WTC11 (cell line): ENCODE measurements at regions not wholly inside any gene's neighbourhood (a gene's known extent, or its start where the extent isn't known, plus 50 kb on each side); places are given as distances from the start of the nearest gene placed in this dataset.

Experiments
- ATAC-seq: fragments of 200-7000 bp; cut with Tn5 transposase; 2 replicates; pipeline ENCODE4 v1.10.0; 2021; ENCODE audit warnings: mild to moderate bottlenecking, moderate library complexity
- CTCF ChIA-PET: fragments of 300-600 bp; sonication (Branson Sonifier 250); formaldehyde crosslinking; loops from one replicate; lab custom pipeline; 2021; ENCODE audit warnings: antibody characterized with exemption; lab: Charles Lee
- POLR2A ChIA-PET: fragments of 350-600 bp; sonication (Branson Sonifier 250); formaldehyde crosslinking; loops from one replicate; lab custom pipeline; 2021; ENCODE audit warnings: antibody characterized with exemption; lab: Charles Lee
- DNase-seq: peaks from one replicate; pipeline ENCODE4 v3.0.0; 2021; ENCODE audit warnings: low spot score
- H3K27ac Mint-ChIP-seq: 2 replicates; pipeline ENCODE4 v1.8.0; 2021; ENCODE audit warnings: mixed read lengths
- H3K27me3 Mint-ChIP-seq: 2 replicates; pipeline ENCODE4 v1.8.0; 2021; ENCODE audit warnings: low read depth, mild to moderate bottlenecking, moderate library complexity, mixed read lengths
- H3K36me3 Mint-ChIP-seq: 2 replicates; pipeline ENCODE4 v1.8.0; 2021; ENCODE audit warnings: mixed read lengths
- H3K4me1 Mint-ChIP-seq: 2 replicates; pipeline ENCODE4 v1.8.0; 2022; ENCODE audit warnings: mixed read lengths
- H3K4me3 Mint-ChIP-seq: 2 replicates; pipeline ENCODE4 v1.8.0; 2021; ENCODE audit warnings: mild to moderate bottlenecking, moderate library complexity, mixed read lengths
- H3K9me3 Mint-ChIP-seq: 2 replicates; pipeline ENCODE4 v1.8.0; 2021; ENCODE audit warnings: mixed read lengths
- CREM ChIP-seq: sonication (generic); formaldehyde crosslinking; IDR thresholded peaks from 2 replicates; pipeline ENCODE4 v1.8.1; 2022; ENCODE audit warnings: mild to moderate bottlenecking, missing genetic modification reagents, moderate library complexity
- CTCF ChIP-seq: fragments of 200-600 bp; IDR thresholded peaks from 2 replicates; pipeline ENCODE4 v1.8.0; 2022; ENCODE audit warnings: antibody characterized with exemption
- E2F1 ChIP-seq: sonication (generic); formaldehyde crosslinking; IDR thresholded peaks from 2 replicates; pipeline ENCODE4 v1.8.0; 2022; ENCODE audit warnings: mild to moderate bottlenecking, missing genetic modification reagents
- EMX1 ChIP-seq: fragments of 250-450 bp; sonication (Bioruptor Pico); IDR thresholded peaks from 2 replicates; pipeline ENCODE4 v1.8.0; 2021; ENCODE audit warnings: mild to moderate bottlenecking
- ESRRA ChIP-seq: sonication (generic); formaldehyde crosslinking; IDR thresholded peaks from 2 replicates; pipeline ENCODE4 v1.8.1; 2022; ENCODE audit warnings: mild to moderate bottlenecking, missing genetic modification reagents, borderline replicate concordance
- ETV6 ChIP-seq: sonication (generic); formaldehyde crosslinking; IDR thresholded peaks from 2 replicates; pipeline ENCODE4 v1.8.1; 2022; ENCODE audit warnings: mild to moderate bottlenecking, missing genetic modification reagents
- FOXK1 ChIP-seq: sonication (generic); formaldehyde crosslinking; IDR thresholded peaks from 2 replicates; pipeline ENCODE4 v1.8.0; 2022; ENCODE audit warnings: mild to moderate bottlenecking, moderate library complexity, missing genetic modification reagents
- GRHL2 ChIP-seq: fragments of 250-450 bp; sonication (Bioruptor Pico); IDR thresholded peaks from 2 replicates; pipeline ENCODE4 v1.8.0; 2022; ENCODE audit warnings: mild to moderate bottlenecking, moderate library complexity; ENCODE audit not compliant: insufficient replicate concordance, severe bottlenecking
- GTF2I ChIP-seq: fragments of 250-450 bp; sonication (Bioruptor Pico); conservative IDR thresholded peaks from 2 replicates; pipeline ENCODE4 v1.4.0; 2021; ENCODE audit warnings: mild to moderate bottlenecking
- IRF2 ChIP-seq: sonication (generic); formaldehyde crosslinking; IDR thresholded peaks from 2 replicates; pipeline ENCODE4 v1.8.0; 2022; ENCODE audit warnings: low read depth, missing genetic modification reagents, borderline replicate concordance
- JAZF1 ChIP-seq: fragments of 250-450 bp; sonication (Bioruptor Pico); IDR thresholded peaks from 2 replicates; pipeline ENCODE4 v1.9.0; 2021; ENCODE audit warnings: moderate library complexity, mild to moderate bottlenecking, inconsistent platforms
- KAT7 ChIP-seq: sonication (generic); formaldehyde crosslinking; IDR thresholded peaks from 2 replicates; pipeline ENCODE4 v1.8.1; 2023; ENCODE audit warnings: missing genetic modification reagents, mild to moderate bottlenecking, borderline replicate concordance
- MYBL2 ChIP-seq: sonication (generic); formaldehyde crosslinking; IDR thresholded peaks from 2 replicates; pipeline ENCODE4 v1.8.1; 2023; ENCODE audit warnings: mild to moderate bottlenecking, moderate library complexity, missing genetic modification reagents
- NFATC4 ChIP-seq: fragments of 250-450 bp; sonication (Bioruptor Pico); IDR thresholded peaks from 2 replicates; pipeline ENCODE4 v1.9.0; 2021; ENCODE audit warnings: mild to moderate bottlenecking
- NFYB ChIP-seq: sonication (generic); formaldehyde crosslinking; conservative IDR thresholded peaks from 2 replicates; pipeline ENCODE4 v1.8.0; 2022; ENCODE audit warnings: low read depth, missing genetic modification reagents
- OVOL2 ChIP-seq: fragments of 250-450 bp; sonication (Bioruptor Pico); IDR thresholded peaks from 2 replicates; pipeline ENCODE4 v1.9.0; 2021; ENCODE audit warnings: mild to moderate bottlenecking, borderline replicate concordance
- TCF7 ChIP-seq: sonication (generic); formaldehyde crosslinking; IDR thresholded peaks from 2 replicates; pipeline ENCODE4 v1.8.0; 2022; ENCODE audit warnings: mild to moderate bottlenecking, low read depth, missing genetic modification reagents, moderate library complexity
- TEAD4 ChIP-seq: sonication (generic); formaldehyde crosslinking; IDR thresholded peaks from 2 replicates; pipeline ENCODE4 v1.8.0; 2022; ENCODE audit warnings: mild to moderate bottlenecking, missing genetic modification reagents
- ZNF121 ChIP-seq: sonication (generic); formaldehyde crosslinking; IDR thresholded peaks from 2 replicates; pipeline ENCODE4 v1.8.0; 2023; ENCODE audit warnings: missing genetic modification reagents
- ZNF138 ChIP-seq: sonication (generic); formaldehyde crosslinking; conservative IDR thresholded peaks from 2 replicates; pipeline ENCODE4 v1.8.1; 2022; ENCODE audit warnings: mild to moderate bottlenecking, moderate library complexity, missing genetic modification reagents
- TF ChIP-seq, protein P1 (sequence below): sonication (generic); formaldehyde crosslinking; IDR thresholded peaks from 2 replicates; pipeline ENCODE4 v1.8.1; 2022; ENCODE audit warnings: low read depth, mild to moderate bottlenecking, moderate library complexity, missing genetic modification reagents, borderline replicate concordance
- TF ChIP-seq, protein P2 (sequence below): fragments of 250-450 bp; sonication (Bioruptor Pico); IDR thresholded peaks from 2 replicates; pipeline ENCODE4 v1.9.0; 2021; ENCODE audit warnings: mild to moderate bottlenecking
- TF ChIP-seq, protein P3 (sequence below): fragments of 250-450 bp; sonication (Bioruptor Pico); conservative IDR thresholded peaks from 2 replicates; pipeline ENCODE4 v1.9.0; 2021; ENCODE audit warnings: mild to moderate bottlenecking
- TF ChIP-seq, protein P4 (sequence below): sonication (generic); formaldehyde crosslinking; IDR thresholded peaks from 2 replicates; pipeline ENCODE4 v1.8.1; 2023; ENCODE audit warnings: mild to moderate bottlenecking, missing genetic modification reagents

DNA sequence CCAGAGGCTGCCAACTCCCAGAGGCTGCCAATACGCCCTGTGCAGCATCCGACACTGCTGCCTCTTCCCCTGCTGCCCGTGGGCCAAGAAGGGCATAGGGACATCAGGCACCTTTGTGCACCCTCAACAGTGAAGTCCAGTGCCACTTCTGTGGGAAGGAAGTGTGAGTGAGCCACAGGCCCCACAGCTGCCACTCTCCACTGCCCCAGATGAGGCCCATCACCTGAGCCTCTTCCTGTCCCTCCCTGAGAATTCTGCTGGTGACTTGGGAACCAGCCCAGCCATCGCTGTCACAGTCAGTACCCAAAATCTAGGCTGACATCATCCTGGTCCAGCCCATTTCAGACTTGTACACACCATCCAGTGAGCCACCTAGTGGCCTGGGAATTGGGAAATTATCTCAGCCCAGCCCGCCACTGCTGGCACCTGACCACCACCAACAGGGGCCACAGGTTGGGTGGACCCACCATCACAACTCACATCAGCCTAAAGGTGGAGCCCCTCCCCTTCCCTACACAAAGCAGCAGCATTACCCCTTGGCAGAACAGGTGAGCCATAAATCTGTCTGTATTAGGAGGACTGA lies 733.9 kb upstream of the KLHL1 start:
- peaks cover 11% of the 10 kb centered on the region for H3K9me3 Mint-ChIP-seq
- no peak overlapping the region for H3K27ac Mint-ChIP-seq
- peaks cover 27% of the 10 kb centered on the region for H3K4me1 Mint-ChIP-seq
- DNase-seq, result no peak
- no peaks in the 10 kb centered on the region for H3K36me3 Mint-ChIP-seq
- H3K4me3 Mint-ChIP-seq, result no peak overlapping the region
- TF ChIP-seq OVOL2, result no peak
- no peak for TF ChIP-seq NFATC4 (CRISPR knock-in tag)
- TF ChIP-seq GRHL2, result no peak
- TF ChIP-seq NFYB (CRISPR knock-in tag), result no peak
- no peak for TF ChIP-seq ETV6 (CRISPR knock-in tag)
- TF ChIP-seq, protein P1, sequence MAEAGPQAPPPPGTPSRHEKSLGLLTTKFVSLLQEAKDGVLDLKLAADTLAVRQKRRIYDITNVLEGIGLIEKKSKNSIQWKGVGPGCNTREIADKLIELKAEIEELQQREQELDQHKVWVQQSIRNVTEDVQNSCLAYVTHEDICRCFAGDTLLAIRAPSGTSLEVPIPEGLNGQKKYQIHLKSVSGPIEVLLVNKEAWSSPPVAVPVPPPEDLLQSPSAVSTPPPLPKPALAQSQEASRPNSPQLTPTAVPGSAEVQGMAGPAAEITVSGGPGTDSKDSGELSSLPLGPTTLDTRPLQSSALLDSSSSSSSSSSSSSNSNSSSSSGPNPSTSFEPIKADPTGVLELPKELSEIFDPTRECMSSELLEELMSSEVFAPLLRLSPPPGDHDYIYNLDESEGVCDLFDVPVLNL (CRISPR knock-in tag), result no peak
- no peak for TF ChIP-seq TCF7 (CRISPR knock-in tag)
- no peak for TF ChIP-seq IRF2 (CRISPR knock-in tag)
- TF ChIP-seq CTCF, result no peak
- TF ChIP-seq, protein P2, sequence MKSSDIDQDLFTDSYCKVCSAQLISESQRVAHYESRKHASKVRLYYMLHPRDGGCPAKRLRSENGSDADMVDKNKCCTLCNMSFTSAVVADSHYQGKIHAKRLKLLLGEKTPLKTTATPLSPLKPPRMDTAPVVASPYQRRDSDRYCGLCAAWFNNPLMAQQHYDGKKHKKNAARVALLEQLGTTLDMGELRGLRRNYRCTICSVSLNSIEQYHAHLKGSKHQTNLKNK (CRISPR knock-in tag), result no peak
- CTCF ChIA-PET, result no interaction called here
- ATAC-seq, result peak; percentile 60
- POLR2A ChIA-PET, result no interaction called here
- no peaks in the 10 kb centered on the region for H3K27me3 Mint-ChIP-seq

DNA sequence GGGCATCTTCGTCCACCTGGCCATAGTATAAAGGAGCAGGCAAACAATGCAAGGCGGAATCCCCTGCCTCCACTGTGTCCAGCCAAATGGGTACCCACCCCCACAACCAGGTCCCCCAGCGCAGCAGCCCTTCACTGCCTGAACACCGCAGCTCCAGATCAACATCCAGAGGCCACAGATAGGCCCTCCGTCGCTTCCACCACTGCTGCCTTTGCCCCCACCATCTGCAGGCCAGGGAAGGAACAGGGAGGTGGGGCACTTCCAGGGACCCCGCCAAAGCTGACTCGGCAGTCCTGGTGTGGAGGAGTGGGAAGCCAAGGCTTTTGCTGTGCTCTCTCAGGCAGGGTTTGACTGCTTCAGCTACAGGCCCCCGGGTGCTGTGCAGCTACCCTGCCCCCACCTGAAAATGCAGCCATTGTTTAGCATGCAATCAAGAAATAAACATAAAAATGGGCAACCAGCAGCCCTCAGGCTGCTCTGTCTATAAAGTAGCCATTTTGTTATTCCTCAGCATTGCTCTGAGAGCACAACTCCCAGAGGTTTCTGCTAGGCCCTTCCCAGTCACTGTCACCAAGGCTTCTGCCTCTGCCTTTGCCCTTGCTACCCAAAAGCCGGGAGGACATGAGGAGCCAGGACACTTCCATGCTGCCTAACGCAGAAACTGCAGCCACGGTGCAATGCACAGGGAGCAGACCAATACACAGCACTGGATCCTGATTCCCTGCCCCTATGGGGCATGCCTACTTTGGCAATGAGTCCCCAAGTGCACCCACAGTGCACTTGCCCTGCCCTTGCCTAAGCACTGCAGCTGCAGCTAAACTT lies 733.2 kb upstream of the KLHL1 start:
- DNase-seq (no peak), ATAC-seq (peak; percentile 31)
- Mint-ChIP-seq H3K4me1 (peaks cover 27% of the 10 kb centered on the region), H3K4me3 (no peak overlapping the region), H3K27me3 (no peaks in the 10 kb centered on the region), H3K27ac (no peak overlapping the region), H3K9me3 (peaks cover 9% of the 10 kb centered on the region), H3K36me3 (no peaks in the 10 kb centered on the region)
- POLR2A ChIA-PET, result no interaction called here
- CTCF ChIA-PET, result no interaction called here
- no peak for TF ChIP-seq KAT7 (CRISPR knock-in tag)
- TF ChIP-seq FOXK1, result no peak

DNA sequence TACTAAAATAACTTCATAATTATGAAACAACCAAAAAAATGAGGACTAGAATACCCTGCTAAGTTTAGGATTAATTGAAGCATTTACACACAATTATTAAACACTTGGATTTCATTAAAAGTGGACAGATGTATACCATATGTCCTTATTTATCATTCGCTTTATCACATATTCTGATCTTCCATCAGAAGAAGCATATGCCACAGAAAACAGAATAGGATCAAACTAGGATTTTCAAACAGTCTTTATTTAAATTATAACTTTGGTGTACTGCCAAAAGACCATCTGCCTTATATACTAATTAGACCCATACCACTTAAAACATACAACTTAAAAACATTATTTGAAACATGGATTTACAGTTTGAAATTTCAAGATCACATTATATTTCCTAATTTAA lies 727.1 kb upstream of the KLHL1 start:
- no peak overlapping the region for H3K27ac Mint-ChIP-seq
- ChIA-PET POLR2A (no interaction called here), CTCF (no interaction called here)
- no peak overlapping the region for H3K4me3 Mint-ChIP-seq
- H3K36me3 Mint-ChIP-seq, result no peaks in the 10 kb centered on the region
- no peaks in the 10 kb centered on the region for H3K9me3 Mint-ChIP-seq
- ATAC-seq (no peak), DNase-seq (no peak)
- peaks cover 9% of the 10 kb centered on the region for H3K4me1 Mint-ChIP-seq
- no peaks in the 10 kb centered on the region for H3K27me3 Mint-ChIP-seq
- TF ChIP-seq EMX1, result no peak
- TF ChIP-seq MYBL2 (CRISPR knock-in tag), result no peak
- TF ChIP-seq JAZF1 (CRISPR knock-in tag), result no peak
- no peak for TF ChIP-seq GTF2I (CRISPR knock-in tag)
- TF ChIP-seq, protein P3, sequence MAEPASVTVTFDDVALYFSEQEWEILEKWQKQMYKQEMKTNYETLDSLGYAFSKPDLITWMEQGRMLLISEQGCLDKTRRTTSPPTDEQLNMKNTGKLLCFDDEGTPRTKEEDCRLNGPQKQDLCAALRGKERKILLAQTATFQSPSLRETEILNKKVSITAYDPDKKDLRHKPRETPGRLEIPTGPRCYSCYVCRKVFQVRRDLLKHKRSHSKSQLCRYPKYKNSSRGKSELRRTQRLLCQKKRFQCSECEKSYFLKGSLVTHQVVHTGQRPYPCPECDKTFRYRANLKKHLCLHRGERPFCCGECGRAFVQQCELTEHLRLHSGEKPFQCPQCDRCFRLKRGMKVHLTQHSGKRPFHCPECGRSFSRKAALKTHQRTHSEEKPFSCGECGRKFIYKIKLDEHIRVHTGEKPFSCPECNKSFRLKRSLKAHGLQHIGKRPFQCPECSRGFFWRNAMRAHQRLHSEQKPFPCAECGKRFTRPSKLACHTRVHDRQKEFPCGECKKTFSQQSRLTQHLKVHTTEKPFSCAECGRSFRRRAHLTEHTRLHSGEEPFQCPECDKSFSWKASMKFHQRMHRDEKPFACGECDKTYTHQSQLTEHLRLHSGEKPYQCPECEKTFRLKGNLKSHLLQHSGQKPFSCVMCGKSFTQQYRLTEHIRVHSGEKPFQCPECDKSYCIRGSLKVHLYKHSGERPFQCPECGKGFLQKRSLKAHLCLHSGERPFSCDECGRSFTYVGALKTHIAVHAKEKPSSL, result no peak
- TF ChIP-seq, protein P4, sequence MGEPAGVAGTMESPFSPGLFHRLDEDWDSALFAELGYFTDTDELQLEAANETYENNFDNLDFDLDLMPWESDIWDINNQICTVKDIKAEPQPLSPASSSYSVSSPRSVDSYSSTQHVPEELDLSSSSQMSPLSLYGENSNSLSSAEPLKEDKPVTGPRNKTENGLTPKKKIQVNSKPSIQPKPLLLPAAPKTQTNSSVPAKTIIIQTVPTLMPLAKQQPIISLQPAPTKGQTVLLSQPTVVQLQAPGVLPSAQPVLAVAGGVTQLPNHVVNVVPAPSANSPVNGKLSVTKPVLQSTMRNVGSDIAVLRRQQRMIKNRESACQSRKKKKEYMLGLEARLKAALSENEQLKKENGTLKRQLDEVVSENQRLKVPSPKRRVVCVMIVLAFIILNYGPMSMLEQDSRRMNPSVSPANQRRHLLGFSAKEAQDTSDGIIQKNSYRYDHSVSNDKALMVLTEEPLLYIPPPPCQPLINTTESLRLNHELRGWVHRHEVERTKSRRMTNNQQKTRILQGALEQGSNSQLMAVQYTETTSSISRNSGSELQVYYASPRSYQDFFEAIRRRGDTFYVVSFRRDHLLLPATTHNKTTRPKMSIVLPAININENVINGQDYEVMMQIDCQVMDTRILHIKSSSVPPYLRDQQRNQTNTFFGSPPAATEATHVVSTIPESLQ (CRISPR knock-in tag), result no peak
- no peak for TF ChIP-seq ESRRA (CRISPR knock-in tag)
- no peak for TF ChIP-seq E2F1 (CRISPR knock-in tag)
- TF ChIP-seq CREM (CRISPR knock-in tag), result no peak
- TF ChIP-seq ZNF121 (CRISPR knock-in tag), result no peak
- TF ChIP-seq ZNF138, result no peak
- no peak for TF ChIP-seq TEAD4
